ENCODE measurements at regions not wholly inside any gene's neighbourhood (a gene's known extent, or its start where the extent isn't known, plus 50 kb on each side); places are given as distances from the start of the nearest gene placed in this dataset.

DNA sequence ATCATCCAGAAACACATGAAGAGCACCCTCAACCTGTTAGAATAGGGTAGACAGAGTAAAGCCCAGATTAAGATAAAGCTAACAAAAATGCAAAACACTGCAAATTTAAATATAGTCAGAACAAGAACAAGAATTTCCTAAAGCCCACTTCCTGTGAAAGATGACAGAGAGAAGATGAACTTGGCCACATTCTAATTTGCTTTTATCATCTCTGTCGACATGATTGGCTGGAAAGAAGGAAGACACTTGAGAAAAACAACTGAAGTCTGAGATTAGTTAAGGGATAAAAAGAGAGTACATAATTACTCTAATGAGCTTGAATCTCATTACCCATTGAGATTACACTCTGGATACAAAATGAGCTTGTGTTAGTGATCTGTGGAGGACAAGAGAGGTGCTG is 537.6 kb downstream of the KLF5 start:
- Histone ChIP-seq H3K9ac (ENCODE audit: low read length) (no peak overlapping the region), H3K36me3 (ENCODE audit: insufficient read depth, low read length) (no peaks in the 10 kb centered on the region), H3K27ac (ENCODE audit: low read depth, low read length) (no peak overlapping the region), H4K20me1 (ENCODE audit: insufficient read depth, low read length) (no peaks in the 10 kb centered on the region), H3K27me3 (ENCODE audit: insufficient read depth, low read length) (no peaks in the 10 kb centered on the region), H3K4me3 (ENCODE audit: insufficient read depth, low read depth, low read length) (no peak overlapping the region), H2AFZ (ENCODE audit: low read depth, low read length) (no peak overlapping the region), H3K4me2 (ENCODE audit: low read length) (no peak overlapping the region), H3K9me3 (ENCODE audit: insufficient read depth, low read depth, low read length) (no peaks in the 10 kb centered on the region), H3K4me1 (ENCODE audit: insufficient read depth, low read length) (no peaks in the 10 kb centered on the region), H3K79me2 (ENCODE audit: insufficient read depth, low read length) (no peaks in the 10 kb centered on the region)
- Mint-ChIP-seq H3K4me3 (ENCODE audit: unreplicated experiment) (no peak overlapping the region), H3K27ac (ENCODE audit: unreplicated experiment) (no peak overlapping the region), H3K27me3 (ENCODE audit: low read depth, unreplicated experiment) (no peaks in the 10 kb centered on the region), H3K9me3 (ENCODE audit: unreplicated experiment) (no peaks in the 10 kb centered on the region), H3K36me3 (ENCODE audit: low read depth, unreplicated experiment) (no peaks in the 10 kb centered on the region), H3K4me1 (ENCODE audit: low read depth, unreplicated experiment) (no peaks in the 10 kb centered on the region)
- DNase-seq (ENCODE audit: low read depth) (no peak), FAIRE-seq (no peak)
- TF ChIP-seq, protein P1, sequence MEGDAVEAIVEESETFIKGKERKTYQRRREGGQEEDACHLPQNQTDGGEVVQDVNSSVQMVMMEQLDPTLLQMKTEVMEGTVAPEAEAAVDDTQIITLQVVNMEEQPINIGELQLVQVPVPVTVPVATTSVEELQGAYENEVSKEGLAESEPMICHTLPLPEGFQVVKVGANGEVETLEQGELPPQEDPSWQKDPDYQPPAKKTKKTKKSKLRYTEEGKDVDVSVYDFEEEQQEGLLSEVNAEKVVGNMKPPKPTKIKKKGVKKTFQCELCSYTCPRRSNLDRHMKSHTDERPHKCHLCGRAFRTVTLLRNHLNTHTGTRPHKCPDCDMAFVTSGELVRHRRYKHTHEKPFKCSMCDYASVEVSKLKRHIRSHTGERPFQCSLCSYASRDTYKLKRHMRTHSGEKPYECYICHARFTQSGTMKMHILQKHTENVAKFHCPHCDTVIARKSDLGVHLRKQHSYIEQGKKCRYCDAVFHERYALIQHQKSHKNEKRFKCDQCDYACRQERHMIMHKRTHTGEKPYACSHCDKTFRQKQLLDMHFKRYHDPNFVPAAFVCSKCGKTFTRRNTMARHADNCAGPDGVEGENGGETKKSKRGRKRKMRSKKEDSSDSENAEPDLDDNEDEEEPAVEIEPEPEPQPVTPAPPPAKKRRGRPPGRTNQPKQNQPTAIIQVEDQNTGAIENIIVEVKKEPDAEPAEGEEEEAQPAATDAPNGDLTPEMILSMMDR (IDR thresholded peaks at IDR 0.05; ENCODE audit: insufficient read depth, low read depth, low read length), result no peak
- TF ChIP-seq EZH2 (IDR thresholded peaks at IDR 0.05; ENCODE audit: insufficient read depth, low read length), result no peak

DNA sequence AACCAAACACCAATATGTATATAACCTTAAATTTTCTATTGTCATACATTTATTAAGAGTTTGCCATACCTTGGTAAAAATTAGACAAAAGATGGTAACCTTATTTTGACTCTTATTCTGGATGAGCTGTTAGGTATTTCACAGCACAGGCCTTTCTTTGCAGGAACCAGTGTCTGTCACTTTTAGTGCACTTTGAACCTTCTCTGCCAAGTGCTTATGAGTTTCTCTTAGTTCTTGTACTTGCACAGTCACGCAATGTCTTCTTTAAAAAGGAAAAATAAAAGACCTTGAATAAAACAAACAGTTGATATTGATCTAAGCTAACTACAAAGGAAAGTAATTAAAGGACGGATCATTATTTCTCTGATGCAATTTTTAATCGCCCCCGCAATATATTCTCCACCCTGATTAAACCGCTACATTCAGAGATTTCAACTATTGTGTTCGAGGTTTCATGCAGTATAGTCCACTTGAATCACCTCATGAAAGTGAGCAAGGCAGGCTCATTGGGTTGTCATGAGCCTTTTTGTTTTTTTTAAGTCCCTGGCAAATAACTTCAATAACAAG is 534.5 kb downstream of the KLF5 start:
- no peaks in the 10 kb centered on the region for H3K27me3 Mint-ChIP-seq (ENCODE audit: low read depth, unreplicated experiment)
- no peaks in the 10 kb centered on the region for H3K36me3 Mint-ChIP-seq (ENCODE audit: low read depth, unreplicated experiment)
- H3K36me3 ChIP-seq (ENCODE audit: insufficient read depth, low read length), result no peaks in the 10 kb centered on the region
- H4K20me1 ChIP-seq (ENCODE audit: insufficient read depth, low read length), result no peaks in the 10 kb centered on the region
- no peak overlapping the region for H2AFZ ChIP-seq (ENCODE audit: low read depth, low read length)
- no peaks in the 10 kb centered on the region for H3K4me1 ChIP-seq (ENCODE audit: insufficient read depth, low read length)
- no peak overlapping the region for H3K4me3 ChIP-seq (ENCODE audit: insufficient read depth, low read depth, low read length)
- FAIRE-seq (no peak), DNase-seq (ENCODE audit: low read depth) (no peak)
- H3K9ac ChIP-seq (ENCODE audit: low read length), result no peak overlapping the region
- H3K9me3 ChIP-seq (ENCODE audit: insufficient read depth, low read depth, low read length), result no peaks in the 10 kb centered on the region
- no peak overlapping the region for H3K4me2 ChIP-seq (ENCODE audit: low read length)
- no peaks in the 10 kb centered on the region for H3K9me3 Mint-ChIP-seq (ENCODE audit: unreplicated experiment)
- TF ChIP-seq EZH2 (IDR thresholded peaks at IDR 0.05; ENCODE audit: insufficient read depth, low read length), result no peak
- TF ChIP-seq, protein P1 (IDR thresholded peaks at IDR 0.05; ENCODE audit: insufficient read depth, low read depth, low read length), result no peak
- no peaks in the 10 kb centered on the region for H3K4me1 Mint-ChIP-seq (ENCODE audit: low read depth, unreplicated experiment)
- no peaks in the 10 kb centered on the region for H3K27me3 ChIP-seq (ENCODE audit: insufficient read depth, low read length)
- no peaks in the 10 kb centered on the region for H3K79me2 ChIP-seq (ENCODE audit: insufficient read depth, low read length)
- H3K27ac ChIP-seq (ENCODE audit: low read depth, low read length), result no peak overlapping the region
- no peak overlapping the region for H3K4me3 Mint-ChIP-seq (ENCODE audit: unreplicated experiment)
- H3K27ac Mint-ChIP-seq (ENCODE audit: unreplicated experiment), result no peak overlapping the region

DNA sequence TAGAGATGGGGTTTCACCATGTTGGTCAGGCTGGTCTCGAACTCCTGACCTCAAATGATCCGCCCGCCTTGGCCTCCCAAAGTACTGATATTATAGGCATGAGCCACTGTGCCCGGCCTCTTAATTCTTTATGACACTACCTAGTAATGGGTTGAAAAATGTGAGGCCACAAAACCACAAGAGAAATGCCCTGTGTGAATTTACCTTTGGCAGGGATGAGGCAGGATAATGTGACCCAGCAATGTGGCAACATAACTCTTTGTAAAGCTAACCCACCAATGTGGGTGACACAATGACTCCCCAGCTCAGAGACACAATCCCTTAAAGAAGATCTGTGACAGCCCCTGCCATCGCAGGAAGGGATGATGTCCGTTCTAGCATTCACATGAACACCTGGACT is 533.1 kb downstream of the KLF5 start:
- H3K4me1 ChIP-seq (ENCODE audit: insufficient read depth, low read length), result no peaks in the 10 kb centered on the region
- H3K4me1 Mint-ChIP-seq (ENCODE audit: low read depth, unreplicated experiment), result no peaks in the 10 kb centered on the region
- DNase-seq (ENCODE audit: low read depth), result no peak
- no peak overlapping the region for H3K4me2 ChIP-seq (ENCODE audit: low read length)
- FAIRE-seq, result no peak
- no peaks in the 10 kb centered on the region for H4K20me1 ChIP-seq (ENCODE audit: insufficient read depth, low read length)
- no peaks in the 10 kb centered on the region for H3K27me3 ChIP-seq (ENCODE audit: insufficient read depth, low read length)
- H3K27me3 Mint-ChIP-seq (ENCODE audit: low read depth, unreplicated experiment), result no peaks in the 10 kb centered on the region
- H3K4me3 ChIP-seq (ENCODE audit: insufficient read depth, low read depth, low read length), result no peak overlapping the region
- no peak overlapping the region for H3K9ac ChIP-seq (ENCODE audit: low read length)
- no peak overlapping the region for H3K27ac ChIP-seq (ENCODE audit: low read depth, low read length)
- H3K9me3 Mint-ChIP-seq (ENCODE audit: unreplicated experiment), result peaks cover 2% of the 10 kb centered on the region
- no peak for TF ChIP-seq EZH2 (IDR thresholded peaks at IDR 0.05; ENCODE audit: insufficient read depth, low read length)
- TF ChIP-seq, protein P1 (IDR thresholded peaks at IDR 0.05; ENCODE audit: insufficient read depth, low read depth, low read length), result no peak
- no peaks in the 10 kb centered on the region for H3K36me3 ChIP-seq (ENCODE audit: insufficient read depth, low read length)
- H3K79me2 ChIP-seq (ENCODE audit: insufficient read depth, low read length), result no peaks in the 10 kb centered on the region
- no peak overlapping the region for H3K27ac Mint-ChIP-seq (ENCODE audit: unreplicated experiment)
- no peak overlapping the region for H3K4me3 Mint-ChIP-seq (ENCODE audit: unreplicated experiment)
- no peak overlapping the region for H2AFZ ChIP-seq (ENCODE audit: low read depth, low read length)
- H3K36me3 Mint-ChIP-seq (ENCODE audit: low read depth, unreplicated experiment), result no peaks in the 10 kb centered on the region
- no peaks in the 10 kb centered on the region for H3K9me3 ChIP-seq (ENCODE audit: insufficient read depth, low read depth, low read length)
